Fibroblast of lung (primary cell): ENCODE measurements at regions not wholly inside any gene's neighbourhood (a gene's known extent, or its start where the extent isn't known, plus 50 kb on each side); places are given as distances from the start of the nearest gene placed in this dataset.

Experiments used
- DNase-seq, 2 donors: peaks; one replicate each; pipeline versions ENCODE4 v3.0.0 to v3.0.0-alpha.2; 2010; ENCODE audit warnings: low read depth in 2 of 2
- H2AFZ ChIP-seq: 2 replicates; pipeline ENCODE4 v1.5.1; 2012; ENCODE audit warnings: low read length, control low read depth, inconsistent platforms
- H3K27ac ChIP-seq: 2 replicates; pipeline ENCODE4 v1.5.1; 2011; ENCODE audit warnings: low read length, control low read depth; ENCODE audit not compliant: insufficient read depth
- H3K27me3 ChIP-seq: 2 replicates; pipeline ENCODE4 v1.5.1; 2011; ENCODE audit warnings: mild to moderate bottlenecking, low read length; ENCODE audit not compliant: control insufficient read depth, insufficient read depth
- H3K36me3 ChIP-seq: 2 replicates; pipeline ENCODE4 v1.5.1; 2011; ENCODE audit warnings: low read length; ENCODE audit not compliant: control insufficient read depth, insufficient read depth
- H3K4me1 ChIP-seq: 2 replicates; pipeline ENCODE4 v1.5.1; 2011; ENCODE audit warnings: low read length; ENCODE audit not compliant: control insufficient read depth, insufficient read depth; ENCODE audit errors: extremely low read depth
- H3K4me2 ChIP-seq: 2 replicates; pipeline ENCODE4 v1.5.1; 2011; ENCODE audit warnings: low read length, control low read depth; ENCODE audit not compliant: insufficient read depth; ENCODE audit errors: extremely low read depth
- H3K4me3 ChIP-seq, 4 experiments: fragments of 200-600 bp in 1 of 4; sonication (generic) in 1 of 4; replicated peaks in 1 of 4; 2 replicates each; pipeline ENCODE4 v1.5.1; 2011 to 2016; ENCODE audit warnings: low read length in 4 of 4, low read depth in 3 of 4, mild to moderate bottlenecking in 3 of 4, control low read depth in 2 of 4, inconsistent platforms in 1 of 4, mixed read lengths in 1 of 4; ENCODE audit not compliant: insufficient read depth in 1 of 4; ENCODE audit errors: control extremely low read depth in 1 of 4
- H3K79me2 ChIP-seq: 2 replicates; pipeline ENCODE4 v1.5.1; 2012; ENCODE audit warnings: mild to moderate bottlenecking, low read length, inconsistent platforms; ENCODE audit not compliant: control insufficient read depth, insufficient read depth
- H3K9ac ChIP-seq: 2 replicates; pipeline ENCODE4 v1.5.1; 2011; ENCODE audit warnings: mild to moderate bottlenecking, low read length, control low read depth; ENCODE audit not compliant: insufficient read depth
- H3K9me3 ChIP-seq: 2 replicates; pipeline ENCODE4 v1.5.1; 2012; ENCODE audit warnings: low read depth, low read length; ENCODE audit not compliant: control insufficient read depth, insufficient read depth
- H4K20me1 ChIP-seq: 2 replicates; pipeline ENCODE4 v1.5.1; 2011; ENCODE audit warnings: low read length; ENCODE audit not compliant: control insufficient read depth, insufficient read depth; ENCODE audit errors: extremely low read depth
- EZH2 ChIP-seq: IDR thresholded peaks from 2 replicates; pipeline ENCODE4 v1.5.1; 2012; ENCODE audit warnings: low read length, control low read depth, mild to moderate bottlenecking; ENCODE audit errors: missing control alignments
- TF ChIP-seq, protein P1 (sequence below), 2 donors: IDR thresholded peaks in 1 of 2; conservative IDR thresholded peaks in 1 of 2; 1 replicate in 1 of 2; 2 replicates in 1 of 2; pipeline ENCODE4 v1.5.1; 2011 to 2012; ENCODE audit warnings: low read length in 2 of 2, control low read depth in 1 of 2, inconsistent platforms in 1 of 2, low read depth in 1 of 2, mild to moderate bottlenecking in 1 of 2

DNA sequence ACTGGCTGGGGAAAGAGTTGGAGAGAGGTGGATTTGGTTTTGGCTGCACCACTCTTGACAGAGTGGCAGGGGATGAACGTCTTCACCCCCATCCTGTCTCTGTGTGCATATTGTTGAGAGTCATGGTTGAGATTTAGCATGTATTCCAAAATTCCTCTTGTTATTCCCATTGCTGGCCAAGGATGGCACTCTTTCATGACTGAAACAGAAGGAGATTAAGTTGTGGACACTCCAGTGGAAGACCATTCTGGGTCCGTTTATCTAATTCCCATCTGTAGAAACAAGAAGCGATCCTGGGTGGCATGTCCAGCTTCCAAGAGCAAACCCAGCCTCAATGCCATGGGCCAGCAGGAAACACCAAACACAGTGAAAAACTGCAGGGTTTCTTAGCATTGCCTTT is 469.0 kb upstream of the IGFBP3 start:
- Histone ChIP-seq H4K20me1 (no peaks in the 10 kb centered on the region), H3K9me3 (no peaks in the 10 kb centered on the region), H3K36me3 (no peaks in the 10 kb centered on the region), H3K79me2 (no peaks in the 10 kb centered on the region), H3K4me1 (peaks cover 10% of the 10 kb centered on the region), H3K27me3 (peaks cover 2% of the 10 kb centered on the region), H2AFZ (no peak overlapping the region), H3K4me2 (no peak overlapping the region), H3K4me3 (no peak overlapping the region), H3K9ac (no peak overlapping the region), H3K27ac (no peak overlapping the region)
- TF ChIP-seq, protein P1, sequence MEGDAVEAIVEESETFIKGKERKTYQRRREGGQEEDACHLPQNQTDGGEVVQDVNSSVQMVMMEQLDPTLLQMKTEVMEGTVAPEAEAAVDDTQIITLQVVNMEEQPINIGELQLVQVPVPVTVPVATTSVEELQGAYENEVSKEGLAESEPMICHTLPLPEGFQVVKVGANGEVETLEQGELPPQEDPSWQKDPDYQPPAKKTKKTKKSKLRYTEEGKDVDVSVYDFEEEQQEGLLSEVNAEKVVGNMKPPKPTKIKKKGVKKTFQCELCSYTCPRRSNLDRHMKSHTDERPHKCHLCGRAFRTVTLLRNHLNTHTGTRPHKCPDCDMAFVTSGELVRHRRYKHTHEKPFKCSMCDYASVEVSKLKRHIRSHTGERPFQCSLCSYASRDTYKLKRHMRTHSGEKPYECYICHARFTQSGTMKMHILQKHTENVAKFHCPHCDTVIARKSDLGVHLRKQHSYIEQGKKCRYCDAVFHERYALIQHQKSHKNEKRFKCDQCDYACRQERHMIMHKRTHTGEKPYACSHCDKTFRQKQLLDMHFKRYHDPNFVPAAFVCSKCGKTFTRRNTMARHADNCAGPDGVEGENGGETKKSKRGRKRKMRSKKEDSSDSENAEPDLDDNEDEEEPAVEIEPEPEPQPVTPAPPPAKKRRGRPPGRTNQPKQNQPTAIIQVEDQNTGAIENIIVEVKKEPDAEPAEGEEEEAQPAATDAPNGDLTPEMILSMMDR (conservative IDR thresholded peaks at IDR 0.05 in 1 of 2, IDR thresholded peaks at IDR 0.05 in 1 of 2; ENCODE audit: low read depth in 1 of 2, low read length in 2 of 2), result peak in 1 of 2 donors; percentile 5
- TF ChIP-seq EZH2, result no peak
- DNase-seq, result no peak

DNA sequence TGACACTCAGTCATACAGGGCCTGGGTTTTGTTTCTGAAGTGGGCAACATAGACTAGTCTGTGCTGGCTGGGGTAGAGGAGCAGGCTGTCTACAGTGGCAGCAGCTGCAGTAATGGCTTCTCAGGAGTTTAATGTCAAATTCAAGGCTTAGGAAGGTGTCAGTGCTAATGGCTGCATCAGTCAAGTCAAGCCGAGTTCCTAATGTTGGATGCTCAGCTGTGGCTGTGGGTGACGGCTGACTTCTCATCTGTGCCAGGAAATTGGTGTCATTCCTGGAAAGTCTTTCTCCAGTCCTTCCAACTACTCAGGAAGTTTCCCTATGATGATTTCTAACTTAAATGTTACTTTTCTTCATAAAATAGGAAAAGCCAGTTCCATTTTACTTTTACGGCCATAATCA is 468.1 kb upstream of the IGFBP3 start:
- Histone ChIP-seq H3K27ac (no peak overlapping the region), H3K79me2 (no peaks in the 10 kb centered on the region), H3K4me2 (no peak overlapping the region), H3K4me3 (no peak overlapping the region), H3K9me3 (no peaks in the 10 kb centered on the region), H4K20me1 (no peaks in the 10 kb centered on the region), H3K9ac (no peak overlapping the region), H3K27me3 (peaks cover 1% of the 10 kb centered on the region), H3K36me3 (no peaks in the 10 kb centered on the region), H2AFZ (no peak overlapping the region), H3K4me1 (peaks cover 10% of the 10 kb centered on the region)
- TF ChIP-seq EZH2, result no peak
- TF ChIP-seq, protein P1 (conservative IDR thresholded peaks at IDR 0.05 in 1 of 2, IDR thresholded peaks at IDR 0.05 in 1 of 2; ENCODE audit: low read depth in 1 of 2, low read length in 2 of 2), result no peak
- DNase-seq, result no peak

DNA sequence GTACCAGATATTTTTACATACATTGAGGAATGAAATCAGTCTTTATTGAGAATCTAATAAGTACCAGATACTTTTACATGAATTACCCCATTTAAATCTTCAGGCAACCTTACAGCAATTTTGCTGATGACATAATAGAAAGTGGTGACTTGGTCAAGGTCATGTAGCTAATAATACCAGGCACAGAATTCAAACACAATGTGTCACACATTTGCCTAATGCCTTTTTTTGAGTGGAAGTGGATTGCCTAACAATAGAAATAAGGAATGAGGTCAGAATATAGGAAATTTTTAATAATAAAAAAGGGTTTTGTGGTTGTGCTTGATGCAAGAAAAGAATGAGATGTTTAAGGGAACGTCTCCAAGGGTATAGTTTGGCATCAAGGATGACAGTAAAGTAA is 466.6 kb upstream of the IGFBP3 start:
- no peak overlapping the region for H2AFZ ChIP-seq
- H3K36me3 ChIP-seq, result no peaks in the 10 kb centered on the region
- H3K4me2 ChIP-seq, result no peak overlapping the region
- no peak overlapping the region for H3K4me3 ChIP-seq
- no peaks in the 10 kb centered on the region for H3K9me3 ChIP-seq
- peak; percentile 48 to 73 for DNase-seq
- TF ChIP-seq EZH2, result no peak
- TF ChIP-seq, protein P1 (conservative IDR thresholded peaks at IDR 0.05 in 1 of 2, IDR thresholded peaks at IDR 0.05 in 1 of 2; ENCODE audit: low read depth in 1 of 2, low read length in 2 of 2), result no peak
- no peaks in the 10 kb centered on the region for H3K79me2 ChIP-seq
- H3K27ac ChIP-seq, result no peak overlapping the region
- peaks cover 15% of the 10 kb centered on the region for H3K4me1 ChIP-seq
- H3K9ac ChIP-seq, result no peak overlapping the region
- no peaks in the 10 kb centered on the region for H3K27me3 ChIP-seq
- no peaks in the 10 kb centered on the region for H4K20me1 ChIP-seq
